ENCODE measurements at regions not wholly inside any gene's neighbourhood (a gene's known extent, or its start where the extent isn't known, plus 50 kb on each side); places are given as distances from the start of the nearest gene placed in this dataset.

GRCh38 chr13:50123515-50123861, 108.2 kb downstream of the KCNRG start:
- TF ChIP-seq, protein P1, sequence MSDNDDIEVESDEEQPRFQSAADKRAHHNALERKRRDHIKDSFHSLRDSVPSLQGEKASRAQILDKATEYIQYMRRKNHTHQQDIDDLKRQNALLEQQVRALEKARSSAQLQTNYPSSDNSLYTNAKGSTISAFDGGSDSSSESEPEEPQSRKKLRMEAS (IDR thresholded peaks at IDR 0.05; ENCODE audit: low read depth, low read length), result no peak
- TF ChIP-seq POLR2A (IDR thresholded peaks at IDR 0.05; ENCODE audit: extremely low read depth, insufficient read length), result no peak
- TF ChIP-seq MYC (IDR thresholded peaks at IDR 0.05; ENCODE audit: low read depth, low read length), result no peak
- TF ChIP-seq, protein P2, sequence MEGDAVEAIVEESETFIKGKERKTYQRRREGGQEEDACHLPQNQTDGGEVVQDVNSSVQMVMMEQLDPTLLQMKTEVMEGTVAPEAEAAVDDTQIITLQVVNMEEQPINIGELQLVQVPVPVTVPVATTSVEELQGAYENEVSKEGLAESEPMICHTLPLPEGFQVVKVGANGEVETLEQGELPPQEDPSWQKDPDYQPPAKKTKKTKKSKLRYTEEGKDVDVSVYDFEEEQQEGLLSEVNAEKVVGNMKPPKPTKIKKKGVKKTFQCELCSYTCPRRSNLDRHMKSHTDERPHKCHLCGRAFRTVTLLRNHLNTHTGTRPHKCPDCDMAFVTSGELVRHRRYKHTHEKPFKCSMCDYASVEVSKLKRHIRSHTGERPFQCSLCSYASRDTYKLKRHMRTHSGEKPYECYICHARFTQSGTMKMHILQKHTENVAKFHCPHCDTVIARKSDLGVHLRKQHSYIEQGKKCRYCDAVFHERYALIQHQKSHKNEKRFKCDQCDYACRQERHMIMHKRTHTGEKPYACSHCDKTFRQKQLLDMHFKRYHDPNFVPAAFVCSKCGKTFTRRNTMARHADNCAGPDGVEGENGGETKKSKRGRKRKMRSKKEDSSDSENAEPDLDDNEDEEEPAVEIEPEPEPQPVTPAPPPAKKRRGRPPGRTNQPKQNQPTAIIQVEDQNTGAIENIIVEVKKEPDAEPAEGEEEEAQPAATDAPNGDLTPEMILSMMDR (IDR thresholded peaks at IDR 0.05; ENCODE audit: low read depth, low read length), result no peak
- peak overlapping the region; percentile 84 for H3K4me3 ChIP-seq (ENCODE audit: low read depth, low read length)
- no peak for DNase-seq (ENCODE audit: low read depth)

GRCh38 chr13:50123862-50124535, 108.8 kb downstream of the KCNRG start:
- TF ChIP-seq POLR2A (IDR thresholded peaks at IDR 0.05; ENCODE audit: extremely low read depth, insufficient read length) (peak; percentile 86), MYC (IDR thresholded peaks at IDR 0.05; ENCODE audit: low read depth, low read length) (peak; percentile 91)
- TF ChIP-seq, protein P1 (IDR thresholded peaks at IDR 0.05; ENCODE audit: low read depth, low read length), result peak; percentile 81
- TF ChIP-seq, protein P2 (IDR thresholded peaks at IDR 0.05; ENCODE audit: low read depth, low read length), result no peak
- peak overlapping the region; percentile 84 for H3K4me3 ChIP-seq (ENCODE audit: low read depth, low read length)
- peak; percentile 99 for DNase-seq (ENCODE audit: low read depth)

DNA sequence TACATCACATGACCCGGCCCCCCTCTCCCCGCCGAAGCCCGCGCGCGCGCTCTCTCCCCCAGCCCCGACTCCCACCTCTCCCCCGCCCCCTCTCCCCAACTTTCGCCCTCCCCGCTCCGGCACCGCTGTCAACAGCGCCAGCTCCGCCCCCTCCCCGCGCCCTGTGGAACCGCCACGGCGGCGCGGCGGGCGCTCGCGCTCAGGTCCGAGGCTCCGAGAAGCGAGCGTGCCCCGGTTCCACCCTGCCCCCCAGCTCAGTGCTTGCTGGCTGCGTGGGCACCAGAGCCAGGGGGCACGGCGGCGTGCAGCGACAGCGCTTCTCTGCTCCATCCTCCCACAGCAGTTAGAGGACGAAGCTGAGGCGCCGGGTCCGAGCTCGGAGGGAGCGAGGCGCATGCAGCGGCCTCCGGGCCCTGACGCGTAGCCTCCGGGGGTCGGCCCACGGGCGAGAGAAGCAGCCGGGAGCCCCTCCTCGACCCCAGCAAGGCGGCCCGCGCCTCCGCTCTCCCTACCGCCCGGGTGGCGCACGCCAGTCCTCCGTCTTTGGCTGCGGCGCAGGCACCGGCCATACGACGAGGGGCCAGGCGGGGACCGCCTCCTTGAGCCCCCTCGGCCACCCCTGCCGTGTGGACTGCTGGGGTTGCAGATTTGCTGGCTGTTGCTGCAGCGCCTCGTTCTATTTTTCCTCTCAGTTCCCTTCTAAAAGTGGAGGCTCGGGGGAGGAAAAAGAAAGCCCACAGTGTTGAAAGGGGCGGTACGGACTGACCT, 109.5 kb downstream of the KCNRG start:
- H3K4me3 ChIP-seq (ENCODE audit: low read depth, low read length), result peak overlapping the region; percentile 84
- peak; percentile 67 for TF ChIP-seq POLR2A (IDR thresholded peaks at IDR 0.05; ENCODE audit: extremely low read depth, insufficient read length)
- TF ChIP-seq, protein P2 (IDR thresholded peaks at IDR 0.05; ENCODE audit: low read depth, low read length), result no peak
- peak; percentile 72 for DNase-seq (ENCODE audit: low read depth)

DNA sequence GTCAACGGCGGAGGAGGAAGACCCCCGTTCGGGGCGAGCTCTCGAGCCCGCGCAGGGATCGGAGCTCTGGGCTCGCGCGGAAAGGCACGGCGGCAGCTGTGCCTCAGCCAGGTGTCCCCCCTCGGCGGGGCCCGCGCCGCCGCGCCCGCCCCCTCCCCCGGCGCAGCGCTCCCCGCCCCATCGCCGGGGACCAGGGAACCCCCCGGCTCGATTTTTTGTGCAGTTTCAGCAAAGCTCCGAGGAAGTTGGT, 110.0 kb downstream of the KCNRG start:
- no peak for DNase-seq (ENCODE audit: low read depth)
- TF ChIP-seq POLR2A (IDR thresholded peaks at IDR 0.05; ENCODE audit: extremely low read depth, insufficient read length) (no peak), MYC (IDR thresholded peaks at IDR 0.05; ENCODE audit: low read depth, low read length) (no peak)
- TF ChIP-seq, protein P1 (IDR thresholded peaks at IDR 0.05; ENCODE audit: low read depth, low read length), result no peak
- TF ChIP-seq, protein P2 (IDR thresholded peaks at IDR 0.05; ENCODE audit: low read depth, low read length), result no peak
- H3K4me3 ChIP-seq (ENCODE audit: low read depth, low read length), result peak overlapping the region; percentile 84

DNA sequence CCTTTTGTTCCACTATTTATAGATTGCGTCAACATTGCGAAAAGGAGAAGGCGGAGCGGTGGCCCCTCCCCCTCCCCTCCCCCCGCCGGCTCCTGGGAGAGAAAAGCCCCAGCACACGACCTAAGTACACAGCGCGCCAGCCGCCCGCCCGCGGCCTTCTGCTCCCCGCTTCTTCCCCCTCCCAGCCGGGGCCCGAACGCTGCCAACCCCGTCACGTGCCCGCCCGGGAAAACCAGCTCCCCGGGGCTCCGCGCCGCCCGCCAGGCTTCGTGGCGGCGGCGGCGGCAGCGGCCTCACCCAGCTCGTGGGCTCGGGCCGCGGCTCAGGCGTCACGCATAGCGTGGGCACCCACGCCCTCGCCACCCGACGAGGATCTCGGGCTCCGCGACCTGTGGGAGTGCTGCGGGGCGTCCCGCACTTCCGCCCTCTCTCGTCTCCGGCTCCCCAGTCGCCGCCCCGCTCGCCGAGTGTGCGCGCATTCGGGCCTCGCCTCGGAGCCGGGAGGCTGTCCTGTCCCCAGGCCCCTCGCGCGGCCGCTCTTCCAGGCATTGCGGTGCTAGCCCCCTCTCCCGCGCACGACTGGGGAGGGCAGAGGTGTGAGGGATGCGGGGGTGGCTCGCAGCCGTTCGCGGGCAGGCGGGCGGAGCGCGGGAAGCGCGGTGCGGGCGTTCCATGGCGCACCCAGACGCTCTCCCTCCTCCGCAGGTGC, 110.5 kb downstream of the KCNRG start:
- peak; percentile 98 for DNase-seq (ENCODE audit: low read depth)
- peak; percentile 83 for TF ChIP-seq MYC (IDR thresholded peaks at IDR 0.05; ENCODE audit: low read depth, low read length)
- TF ChIP-seq, protein P2 (IDR thresholded peaks at IDR 0.05; ENCODE audit: low read depth, low read length), result no peak
- TF ChIP-seq, protein P1 (IDR thresholded peaks at IDR 0.05; ENCODE audit: low read depth, low read length), result peak; percentile 90
- TF ChIP-seq POLR2A (IDR thresholded peaks at IDR 0.05; ENCODE audit: extremely low read depth, insufficient read length), result peak; percentile 68
- H3K4me3 ChIP-seq (ENCODE audit: low read depth, low read length), result peak overlapping the region; percentile 84
